SK-N-SH (cell line): ENCODE measurements at regions not wholly inside any gene's neighbourhood (a gene's known extent, or its start where the extent isn't known, plus 50 kb on each side); places are given as distances from the start of the nearest gene placed in this dataset.

Source experiments
- CTCF ChIA-PET: fragments of 300-600, 350-600 bp; formaldehyde crosslinking; extraction: SDS; loops from one replicate; lab custom pipeline; 2021; lab: Yijun Ruan, JAX
- POLR2A ChIA-PET: fragments of 350-600 bp; sonication (Branson Sonifier 250); formaldehyde crosslinking; extraction: SDS; loops from one replicate; lab custom pipeline; 2020; ENCODE audit warnings: antibody characterized with exemption, inconsistent platforms; lab: Yijun Ruan, JAX
- DNase-seq: peaks from one replicate; pipeline ENCODE4 v3.0.0; 2012
- H2AFZ ChIP-seq: fragments of 200-600 bp; sonication (generic); 2 replicates; pipeline ENCODE4 v1.8.1; 2016; ENCODE audit warnings: antibody characterized with exemption, mild to moderate bottlenecking, low read depth
- H3F3A ChIP-seq: fragments of 200-600 bp; sonication (generic); replicated peaks from 2 replicates; pipeline ENCODE3; 2016; ENCODE audit warnings: antibody characterized with exemption, mild to moderate bottlenecking; ENCODE audit not compliant: insufficient read depth
- H3K27ac ChIP-seq, 2 experiments: fragments of 200-500 bp in 1 of 2; fragments of 200-600 bp in 1 of 2; sonication (Bioruptor generic) in 1 of 2; sonication (generic), shearing (Covaris generic) in 1 of 2; 2 replicates each; pipeline versions ENCODE4 v1.5.1 to v1.6.1; 2014 to 2016; ENCODE audit warnings: low read depth in 2 of 2, inconsistent platforms in 1 of 2, low read length in 1 of 2, mild to moderate bottlenecking in 1 of 2, mixed read lengths in 1 of 2
- H3K27me3 ChIP-seq: fragments of 200-600 bp; sonication (generic), shearing (Covaris generic); 2 replicates; pipeline ENCODE4 v1.6.1; 2016; ENCODE audit warnings: mixed run types; ENCODE audit not compliant: insufficient read depth
- H3K36me3 ChIP-seq, 2 experiments: fragments of 200-500 bp in 1 of 2; fragments of 200-600 bp in 1 of 2; sonication (Bioruptor generic) in 1 of 2; sonication (generic) in 1 of 2; replicated peaks in 1 of 2; 2 replicates each; pipeline versions ENCODE3 to v1.5.1; 2014 to 2016; ENCODE audit warnings: low read length in 1 of 2, mild to moderate bottlenecking in 1 of 2; ENCODE audit not compliant: insufficient read depth in 2 of 2, control insufficient read depth in 1 of 2
- H3K4me1 ChIP-seq, 2 experiments: fragments of 200-500 bp in 1 of 2; fragments of 200-600 bp in 1 of 2; sonication (Bioruptor generic) in 1 of 2; sonication (generic), shearing (Covaris generic) in 1 of 2; 2 replicates each; pipeline versions ENCODE4 v1.5.1 to v1.6.1; 2014 to 2016; ENCODE audit warnings: low read depth in 1 of 2, low read length in 1 of 2, mixed run types in 1 of 2; ENCODE audit not compliant: insufficient read depth in 2 of 2, control insufficient read depth in 1 of 2
- H3K4me2 ChIP-seq: fragments of 200-600 bp; sonication (generic), shearing (Covaris generic); 2 replicates; pipeline ENCODE4 v1.6.1; 2017; ENCODE audit warnings: mixed run types
- H3K4me3 ChIP-seq, 2 experiments: fragments of 200-500 bp in 1 of 2; fragments of 200-600 bp in 1 of 2; sonication (Bioruptor generic) in 1 of 2; sonication (generic), shearing (Covaris generic) in 1 of 2; 2 replicates each; pipeline versions ENCODE4 v1.5.1 to v1.8.1; 2014 to 2016; ENCODE audit warnings: low read depth in 2 of 2, inconsistent platforms in 1 of 2, low read length in 1 of 2, mild to moderate bottlenecking in 1 of 2, mixed read lengths in 1 of 2, moderate library complexity in 1 of 2
- H3K79me2 ChIP-seq: fragments of 200-600 bp; sonication (generic); 2 replicates; pipeline ENCODE4 v1.8.1; 2017; ENCODE audit warnings: mild to moderate bottlenecking; ENCODE audit not compliant: insufficient read depth
- H3K9ac ChIP-seq: fragments of 200-600 bp; sonication (generic); 2 replicates; pipeline ENCODE4 v1.6.1; 2017; ENCODE audit warnings: mixed run types
- H3K9me2 ChIP-seq: fragments of 200-600 bp; sonication (generic); 2 replicates; pipeline ENCODE4 v1.6.1; 2017; ENCODE audit warnings: mixed run types
- H3K9me3 ChIP-seq: fragments of 200-600 bp; sonication (generic); 2 replicates; pipeline ENCODE4 v1.6.1; 2017; ENCODE audit warnings: mixed run types, mild to moderate bottlenecking, moderate library complexity
- H4K20me1 ChIP-seq: fragments of 200-600 bp; sonication (generic); 2 replicates; pipeline ENCODE4 v1.6.1; 2017; ENCODE audit warnings: mild to moderate bottlenecking, mixed run types; ENCODE audit not compliant: insufficient read depth
- CTCF ChIP-seq: fragments of 200-600 bp; sonication (generic); IDR thresholded peaks from 2 replicates; pipeline ENCODE4 v1.6.1; 2017; ENCODE audit warnings: antibody characterized with exemption, mild to moderate bottlenecking, moderate library complexity
- FOSL2 ChIP-seq: IDR thresholded peaks from 2 replicates; pipeline ENCODE4 v1.4.0; 2012; ENCODE audit warnings: low read depth, mild to moderate bottlenecking, moderate library complexity, borderline replicate concordance
- IRF3 ChIP-seq: fragments of 150-350 bp; IDR thresholded peaks from 2 replicates; pipeline ENCODE4 v1.6.1; 2016; ENCODE audit warnings: mild to moderate bottlenecking, low read depth, low read length
- JUND ChIP-seq: IDR thresholded peaks from 2 replicates; pipeline ENCODE4 v1.4.0; 2012
- NRF1 ChIP-seq: IDR thresholded peaks from 2 replicates; pipeline ENCODE4 v1.6.1; 2012; ENCODE audit warnings: low read depth, mild to moderate bottlenecking, low read length
- POLR2AphosphoS5 ChIP-seq: IDR thresholded peaks from 2 replicates; pipeline ENCODE4 v1.6.1; 2012; ENCODE audit warnings: low read depth, low read length
- RAD21 ChIP-seq: IDR thresholded peaks from 2 replicates; pipeline ENCODE4 v1.6.1; 2012; ENCODE audit warnings: mild to moderate bottlenecking, low read length
- REST ChIP-seq: IDR thresholded peaks from 2 replicates; pipeline ENCODE4 v1.6.1; 2012; ENCODE audit warnings: mild to moderate bottlenecking, low read depth, low read length, moderate library complexity
- RFX5 ChIP-seq: IDR thresholded peaks from 2 replicates; pipeline ENCODE4 v1.6.1; 2012; ENCODE audit warnings: mild to moderate bottlenecking, improper control_type of control experiment, low read length
- SIN3A ChIP-seq: IDR thresholded peaks from 2 replicates; pipeline ENCODE4 v1.6.1; 2012; ENCODE audit warnings: low read depth, mild to moderate bottlenecking, low read length, moderate library complexity, borderline replicate concordance
- SMC3 ChIP-seq: IDR thresholded peaks from 2 replicates; pipeline ENCODE4 v1.6.1; 2012; ENCODE audit warnings: low read depth, low read length, improper control_type of control experiment
- YY1 ChIP-seq: IDR thresholded peaks from 2 replicates; pipeline ENCODE4 v1.4.0; 2012; ENCODE audit warnings: low read depth, mild to moderate bottlenecking
- ZBTB33 ChIP-seq: IDR thresholded peaks from 2 replicates; pipeline ENCODE4 v1.4.0; 2012; ENCODE audit warnings: low read depth, borderline replicate concordance
- WGBS: methylation state at CpG from one replicate; pipeline ENCODE4 v1.1.6; 2017; ENCODE audit warnings: low lambda C conversion rate; 5-methylcytosine and 5-hydroxymethylcytosine counted together

- POLR2A ChIA-PET, result no interaction called here
- 3% methylated on average over 5 of the region's 5 CpGs for WGBS
- Histone ChIP-seq H3K9ac (no peak overlapping the region), H3K9me2 (no peaks in the 10 kb centered on the region), H3K4me3 (no peak overlapping the region), H3K4me1 (no peaks in the 10 kb centered on the region), H3K79me2 (no peaks in the 10 kb centered on the region)
- TF ChIP-seq CTCF (no peak), REST (no peak), POLR2AphosphoS5 (no peak), SMC3 (no peak), ZBTB33 (no peak), JUND (no peak), RFX5 (no peak), RAD21 (no peak), IRF3 (no peak), NRF1 (no peak), SIN3A (no peak), FOSL2 (no peak), YY1 (no peak)
- TF ChIP-seq, all 33 proteins: peak for 0
- Histone ChIP-seq H2AFZ (no peak overlapping the region), H3K27me3 (no peaks in the 10 kb centered on the region), H3K9me3 (no peaks in the 10 kb centered on the region), H3K4me2 (no peak overlapping the region; the same call in 1 of the 2 replicates), H4K20me1 (no peaks in the 10 kb centered on the region), H3F3A (no peaks in the 10 kb centered on the region), H3K27ac (no peak overlapping the region), H3K36me3 (no peaks in the 10 kb centered on the region)
- no peak for DNase-seq
- CTCF ChIA-PET, result no interaction called here
These were observed 903.7 kb downstream of the EPHA3 start for GRCh38 chr3:90011131-90011530.
